Mesothelial cell of epicardium (in vitro differentiated cells): ENCODE measurements at regions not wholly inside any gene's neighbourhood (a gene's known extent, or its start where the extent isn't known, plus 50 kb on each side); places are given as distances from the start of the nearest gene placed in this dataset.

Experiments
- DNase-seq, 2 experiments: peaks; one replicate each; pipeline ENCODE4 v3.0.0; 2021; ENCODE audit warnings: low spot score in 2 of 2; ENCODE audit not compliant: unreplicated experiment in 2 of 2
- H3K27ac Mint-ChIP-seq: 2 replicates; pipeline ENCODE4 v1.8.0; 2021; ENCODE audit warnings: mixed read lengths
- H3K27me3 Mint-ChIP-seq: 2 replicates; pipeline ENCODE4 v1.8.0; 2021; ENCODE audit warnings: low read depth, mixed read lengths
- H3K36me3 Mint-ChIP-seq: 2 replicates; pipeline ENCODE4 v1.8.0; 2021; ENCODE audit warnings: mixed read lengths
- H3K4me1 Mint-ChIP-seq: 2 replicates; pipeline ENCODE4 v1.8.0; 2021; ENCODE audit warnings: mixed read lengths
- H3K4me3 Mint-ChIP-seq: 2 replicates; pipeline ENCODE4 v1.8.0; 2021; ENCODE audit warnings: mild to moderate bottlenecking, moderate library complexity, mixed read lengths
- H3K9me3 Mint-ChIP-seq: 2 replicates; pipeline ENCODE4 v1.8.0; 2021; ENCODE audit warnings: mixed read lengths
- CTCF ChIP-seq: fragments of 200-600 bp; sonication (generic); IDR thresholded peaks from one replicate; pipeline ENCODE4 v1.5.0; 2021; ENCODE audit warnings: antibody characterized with exemption; ENCODE audit not compliant: unreplicated experiment

GRCh38 chr1:199460933-199461332 is 566.6 kb upstream of the NR5A2 start:
- DNase-seq, result no peak
- H3K4me3 Mint-ChIP-seq, result no peak overlapping the region
- no peaks in the 10 kb centered on the region for H3K36me3 Mint-ChIP-seq
- H3K27me3 Mint-ChIP-seq, result no peaks in the 10 kb centered on the region
- no peaks in the 10 kb centered on the region for H3K4me1 Mint-ChIP-seq
- no peak for TF ChIP-seq CTCF
- peaks cover 7% of the 10 kb centered on the region for H3K9me3 Mint-ChIP-seq
- H3K27ac Mint-ChIP-seq, result no peak overlapping the region

DNA sequence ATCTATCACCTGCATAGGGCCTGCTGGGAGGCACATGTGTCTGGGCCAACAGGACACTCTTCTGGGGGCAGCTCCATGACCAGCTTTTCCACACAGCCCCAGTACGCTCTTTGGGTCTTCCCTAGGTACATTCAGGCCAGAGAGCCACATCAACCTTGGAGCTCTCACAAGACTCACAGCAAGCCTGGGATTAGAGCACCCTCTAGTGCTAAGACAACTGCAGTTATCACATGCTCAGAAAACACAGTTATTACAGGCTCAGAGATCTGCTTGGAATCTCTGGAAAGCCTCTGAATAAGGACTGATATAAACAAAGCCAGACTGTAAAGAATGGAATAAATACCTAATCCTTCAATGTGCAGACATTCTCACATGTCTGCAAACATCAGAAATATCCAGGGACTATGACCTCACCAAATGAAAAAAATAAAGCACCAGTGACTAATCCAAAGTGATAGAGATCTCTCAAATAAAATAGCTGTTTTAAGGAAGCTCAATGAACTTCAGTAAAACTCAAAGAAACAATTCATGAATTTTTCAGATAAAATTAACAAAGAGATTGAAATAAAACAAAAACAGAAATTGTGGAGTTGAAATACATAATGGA is 563.9 kb upstream of the NR5A2 start:
- no peak for TF ChIP-seq CTCF
- no peak overlapping the region for H3K4me3 Mint-ChIP-seq
- peaks cover 7% of the 10 kb centered on the region for H3K9me3 Mint-ChIP-seq
- no peaks in the 10 kb centered on the region for H3K27me3 Mint-ChIP-seq
- H3K27ac Mint-ChIP-seq, result no peak overlapping the region
- no peaks in the 10 kb centered on the region for H3K36me3 Mint-ChIP-seq
- DNase-seq, result no peak
- H3K4me1 Mint-ChIP-seq, result no peaks in the 10 kb centered on the region

DNA sequence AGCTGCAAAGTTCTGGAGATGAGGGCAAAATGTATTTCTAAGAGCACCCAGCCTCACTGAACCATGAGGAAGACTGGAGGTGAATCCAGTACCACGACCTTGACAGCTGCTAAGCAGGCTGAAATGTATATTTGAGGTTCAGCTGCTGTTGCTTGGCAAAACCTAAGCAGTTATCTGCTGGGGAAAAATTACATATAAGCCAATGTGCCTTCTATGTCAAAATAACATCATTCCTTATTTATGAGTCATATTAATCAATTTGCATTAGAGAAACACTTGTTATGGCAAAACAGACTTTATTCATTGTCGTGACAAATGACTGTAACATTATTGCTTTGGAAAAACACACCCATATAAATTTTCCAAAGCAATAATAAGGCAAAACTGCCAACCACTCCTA is 560.5 kb upstream of the NR5A2 start:
- Mint-ChIP-seq H3K4me3 (no peak overlapping the region), H3K9me3 (peaks cover 7% of the 10 kb centered on the region), H3K27me3 (no peaks in the 10 kb centered on the region), H3K36me3 (no peaks in the 10 kb centered on the region), H3K4me1 (peaks cover under 1% of the 10 kb centered on the region), H3K27ac (no peak overlapping the region)
- TF ChIP-seq CTCF, result no peak
- no peak for DNase-seq

- Mint-ChIP-seq H3K4me3 (no peak overlapping the region), H3K4me1 (peaks cover 2% of the 10 kb centered on the region), H3K9me3 (no peaks in the 10 kb centered on the region), H3K36me3 (no peaks in the 10 kb centered on the region), H3K27me3 (no peaks in the 10 kb centered on the region), H3K27ac (no peak overlapping the region)
- DNase-seq, result no peak
- no peak for TF ChIP-seq CTCF
Measured at GRCh38 chr1:199472018-199472417, 555.5 kb upstream of the NR5A2 start.

- H3K27me3 Mint-ChIP-seq, result no peaks in the 10 kb centered on the region
- H3K36me3 Mint-ChIP-seq, result no peaks in the 10 kb centered on the region
- no peak for DNase-seq
- TF ChIP-seq CTCF, result no peak
- no peak overlapping the region for H3K4me3 Mint-ChIP-seq
- H3K9me3 Mint-ChIP-seq, result no peaks in the 10 kb centered on the region
- no peak overlapping the region for H3K27ac Mint-ChIP-seq
- peaks cover 2% of the 10 kb centered on the region for H3K4me1 Mint-ChIP-seq
Measured at GRCh38 chr1:199472978-199473377, 554.5 kb upstream of the NR5A2 start.

- TF ChIP-seq CTCF, result no peak
- no peak overlapping the region for H3K27ac Mint-ChIP-seq
- no peaks in the 10 kb centered on the region for H3K36me3 Mint-ChIP-seq
Measured at GRCh38 chr1:199474738-199475137, 552.8 kb upstream of the NR5A2 start.

More at GRCh38 chr1:199474738-199475137, 552.8 kb upstream of the NR5A2 start:
- Mint-ChIP-seq H3K27me3 (no peaks in the 10 kb centered on the region), H3K9me3 (no peaks in the 10 kb centered on the region), H3K4me1 (peaks cover 2% of the 10 kb centered on the region), H3K4me3 (no peak overlapping the region)
- DNase-seq, result no peak
